ENCODE measurements at regions not wholly inside any gene's neighbourhood (a gene's known extent, or its start where the extent isn't known, plus 50 kb on each side); places are given as distances from the start of the nearest gene placed in this dataset.

DNA sequence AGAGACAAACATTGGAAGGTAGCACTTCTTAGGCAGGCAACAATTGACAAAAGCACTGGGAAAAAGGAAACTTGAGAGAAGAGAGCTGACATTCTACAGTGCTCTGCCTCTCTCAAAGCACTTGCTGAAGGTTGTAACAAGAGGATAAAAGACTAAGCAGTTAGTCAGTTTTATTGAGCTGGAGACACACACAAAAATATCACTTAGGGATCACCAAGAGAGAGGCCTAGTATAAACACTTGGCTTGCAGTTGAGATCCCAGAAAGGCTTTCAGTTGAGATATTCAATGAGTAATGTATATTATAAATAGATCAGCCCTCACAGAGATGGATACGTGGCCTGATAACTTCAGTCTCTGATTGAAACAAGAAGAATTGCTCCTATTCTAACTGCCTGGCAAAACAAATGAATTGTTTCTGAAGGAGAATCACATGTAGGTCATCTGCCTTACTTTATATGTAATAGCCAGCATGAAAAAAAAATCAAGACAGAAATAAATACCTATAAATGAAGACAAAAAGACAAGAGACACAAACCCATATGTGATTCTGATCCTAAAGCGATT, 747.2 kb upstream of the MAN1A1 start:
- intact Hi-C loops (cut with DNase I) = no loop called here

DNA sequence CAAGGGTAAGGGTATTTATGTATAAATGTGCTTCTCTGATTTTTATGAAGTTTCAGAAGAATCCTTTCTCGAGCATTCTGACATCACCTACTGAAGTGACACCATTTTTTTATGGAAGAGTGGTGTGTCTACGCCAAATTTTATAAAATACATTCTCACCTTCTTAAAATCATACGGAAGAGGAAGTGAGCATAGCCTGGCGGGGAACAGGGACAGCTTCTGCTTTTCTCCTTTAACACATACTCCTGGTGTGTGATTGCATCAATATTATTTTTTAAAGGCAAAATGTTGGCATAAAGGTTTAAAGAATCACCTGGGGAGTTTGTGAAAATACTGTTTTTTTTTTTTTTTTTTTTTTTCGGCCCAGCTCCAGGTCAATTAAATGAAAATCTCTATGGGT, 733.6 kb upstream of the MAN1A1 start:
- no peak for DNase-seq (ENCODE audit: low spot score)
- intact Hi-C loops (cut with DNase I) = no loop called here

More for the DNA sequence above, 747.2 kb upstream of the MAN1A1 start:
- DNase-seq (ENCODE audit: low spot score) = no peak

DNA sequence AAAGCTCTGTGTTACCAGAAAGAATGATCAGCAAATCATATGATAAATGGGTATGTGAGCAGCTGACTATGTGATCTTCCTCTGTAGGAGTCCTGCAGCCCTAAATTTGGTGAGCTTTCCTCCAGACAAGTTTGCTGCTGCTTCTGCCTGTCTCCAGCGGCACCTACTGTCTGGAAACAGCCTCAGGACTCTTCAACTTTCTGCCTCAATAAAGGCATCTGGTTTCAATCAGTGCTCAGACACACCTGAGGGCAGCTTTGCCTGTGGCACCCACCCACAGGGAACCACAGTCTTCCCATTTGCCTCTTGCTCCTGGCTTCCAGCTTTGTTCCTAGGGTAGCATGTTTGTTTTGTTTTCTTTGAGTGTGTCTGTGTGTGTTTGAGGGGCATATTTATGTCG, 727.9 kb upstream of the MAN1A1 start:
- intact Hi-C loops (cut with DNase I) = no loop called here
- DNase-seq (ENCODE audit: low spot score) = no peak

DNA sequence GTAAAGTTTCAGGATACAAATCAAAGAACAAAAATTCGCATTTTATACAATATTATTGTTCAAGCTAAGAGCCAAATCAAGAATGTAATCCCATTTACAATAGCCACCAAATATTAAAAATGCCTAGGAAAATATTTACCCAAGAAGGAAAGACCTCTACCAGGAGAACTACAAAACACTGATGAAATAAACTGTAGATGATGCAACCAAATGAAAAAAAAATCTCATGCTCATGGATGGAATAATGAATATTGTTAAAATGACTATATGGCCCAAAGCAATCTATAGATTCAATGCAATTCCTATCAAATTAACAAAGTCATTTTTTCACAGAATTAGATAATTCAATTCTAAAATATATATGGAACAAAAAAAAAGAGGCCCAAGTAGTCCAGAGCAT, 708.8 kb upstream of the MAN1A1 start:
- intact Hi-C loops (cut with DNase I) = no loop called here
- DNase-seq (ENCODE audit: low spot score) = no peak

DNA sequence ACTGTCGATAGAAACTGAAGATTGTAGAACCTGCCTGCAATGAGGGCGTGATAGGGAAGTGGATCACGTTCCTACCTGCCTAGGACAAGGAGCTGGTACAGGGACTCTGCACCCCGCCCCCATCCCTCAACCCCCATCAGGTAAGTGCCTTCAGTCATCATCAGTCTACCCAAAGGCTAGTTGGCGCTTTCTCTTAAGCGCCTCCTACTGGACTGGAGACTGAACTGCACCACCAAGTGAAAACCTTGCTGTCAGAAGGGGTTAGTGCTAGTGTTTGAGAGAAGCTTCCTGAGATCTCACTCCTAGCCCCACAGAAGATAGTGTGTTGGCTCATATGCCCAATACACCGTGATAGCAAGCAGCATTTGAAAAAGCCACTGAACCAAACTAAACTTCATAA, 706.5 kb upstream of the MAN1A1 start:
- intact Hi-C loops (cut with DNase I) = no loop called here

DNA sequence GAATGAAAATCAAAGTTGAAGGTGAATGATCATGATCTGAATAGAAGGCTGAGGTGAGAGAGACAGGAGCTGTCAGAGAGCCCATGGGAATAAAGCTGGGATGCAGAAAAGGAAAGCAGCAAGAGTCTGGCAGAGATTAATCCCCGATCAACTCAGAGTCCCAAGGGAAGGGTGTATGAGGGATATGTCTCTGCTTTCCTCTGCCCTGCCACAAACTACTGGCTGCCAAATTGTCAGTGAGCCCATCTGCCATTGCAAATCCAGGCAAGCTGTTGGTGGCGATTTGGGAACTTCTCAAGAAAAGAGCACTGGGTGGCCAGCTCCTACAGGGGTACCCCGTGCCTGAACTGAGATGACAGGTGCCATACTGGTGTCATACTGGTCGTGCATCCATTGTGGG, 705.5 kb upstream of the MAN1A1 start:
- DNase-seq (ENCODE audit: low spot score) = no peak
- intact Hi-C loops (cut with DNase I) = no loop called here

More for the DNA sequence above, 706.5 kb upstream of the MAN1A1 start:
- no peak for DNase-seq (ENCODE audit: low spot score)

DNA sequence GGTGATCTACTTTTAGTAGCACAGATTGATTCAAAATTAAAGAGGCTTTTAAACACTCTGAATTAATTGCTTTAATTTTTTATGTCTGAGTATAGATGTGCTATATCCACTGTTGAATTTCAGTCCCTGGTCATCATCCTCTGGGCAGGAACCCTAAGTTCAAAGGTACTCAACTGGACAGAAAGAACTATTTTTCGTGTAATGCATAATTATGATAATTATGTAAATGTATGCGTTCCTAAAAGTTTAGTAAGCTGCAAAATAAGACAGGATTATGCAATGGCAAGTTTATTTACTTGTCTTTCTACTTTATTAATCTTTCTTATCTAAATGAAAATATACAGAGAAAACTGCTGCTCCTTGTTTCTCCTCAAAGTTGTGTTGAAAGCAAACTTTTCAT, 690.1 kb upstream of the MAN1A1 start:
- intact Hi-C loops (cut with DNase I) = no loop called here
- DNase-seq (ENCODE audit: low spot score) = no peak

DNA sequence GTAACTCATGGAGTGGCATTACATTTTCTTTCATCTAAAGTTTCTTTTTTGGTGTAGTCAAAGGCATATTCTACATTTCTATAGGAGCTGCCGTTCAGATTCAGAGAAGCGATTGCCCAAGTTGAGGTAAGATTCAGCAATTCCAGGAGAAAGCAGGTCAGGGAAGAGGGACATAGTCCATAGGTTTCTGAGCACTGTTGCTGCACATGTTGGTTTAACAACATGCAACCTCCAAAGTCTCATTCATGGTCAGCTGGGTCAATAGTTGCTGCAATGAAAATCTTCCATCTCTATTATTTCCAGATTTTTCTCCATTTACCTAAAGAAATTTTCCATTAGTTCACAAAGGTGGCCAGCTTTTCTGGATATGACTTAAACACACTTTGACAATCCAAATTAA, 682.3 kb upstream of the MAN1A1 start:
- intact Hi-C loops (cut with DNase I) = no loop called here

DNA sequence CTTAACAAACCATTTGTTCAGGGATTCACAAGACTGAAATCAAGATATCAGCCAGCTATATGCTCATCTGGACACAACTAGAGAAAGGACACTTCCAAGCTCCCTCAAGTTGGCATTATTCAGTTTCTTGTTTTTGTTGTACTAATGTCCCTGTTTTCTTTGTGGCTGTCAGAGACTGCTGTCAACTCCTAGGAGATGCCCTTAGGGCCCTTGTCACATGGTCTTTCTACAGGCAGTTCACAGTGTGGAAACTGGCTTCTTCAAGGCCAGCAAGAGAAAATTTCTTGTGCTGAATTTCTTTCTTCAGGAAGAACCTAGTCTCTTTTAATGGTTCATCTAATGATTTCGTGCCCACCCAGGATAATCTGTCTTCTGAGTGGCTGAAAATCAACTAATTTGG, 677.2 kb upstream of the MAN1A1 start:
- no peak for DNase-seq (ENCODE audit: low spot score)
- intact Hi-C loops (cut with DNase I) = no loop called here

More for the DNA sequence above, 682.3 kb upstream of the MAN1A1 start:
- DNase-seq (ENCODE audit: low spot score) = no peak

DNA sequence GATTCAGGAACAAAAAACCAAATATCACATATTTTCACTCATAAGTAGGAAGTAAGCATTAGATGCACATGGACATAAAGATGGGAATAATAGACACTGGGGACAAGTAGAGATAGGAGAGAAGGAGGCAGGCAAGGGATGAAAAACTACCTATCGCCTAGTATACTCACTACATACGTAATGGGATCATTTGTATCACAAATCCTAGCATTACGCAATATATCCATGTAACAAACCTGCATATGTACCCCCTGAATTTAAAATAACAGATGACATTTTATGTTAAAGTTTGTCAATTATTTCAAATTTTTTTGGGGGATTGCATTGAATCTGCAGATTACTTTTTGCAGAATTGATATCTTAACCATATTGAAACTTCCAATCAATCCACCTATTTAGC, 660.5 kb upstream of the MAN1A1 start:
- no peak for DNase-seq (ENCODE audit: low spot score)
- intact Hi-C loops (cut with DNase I) = no loop called here

DNA sequence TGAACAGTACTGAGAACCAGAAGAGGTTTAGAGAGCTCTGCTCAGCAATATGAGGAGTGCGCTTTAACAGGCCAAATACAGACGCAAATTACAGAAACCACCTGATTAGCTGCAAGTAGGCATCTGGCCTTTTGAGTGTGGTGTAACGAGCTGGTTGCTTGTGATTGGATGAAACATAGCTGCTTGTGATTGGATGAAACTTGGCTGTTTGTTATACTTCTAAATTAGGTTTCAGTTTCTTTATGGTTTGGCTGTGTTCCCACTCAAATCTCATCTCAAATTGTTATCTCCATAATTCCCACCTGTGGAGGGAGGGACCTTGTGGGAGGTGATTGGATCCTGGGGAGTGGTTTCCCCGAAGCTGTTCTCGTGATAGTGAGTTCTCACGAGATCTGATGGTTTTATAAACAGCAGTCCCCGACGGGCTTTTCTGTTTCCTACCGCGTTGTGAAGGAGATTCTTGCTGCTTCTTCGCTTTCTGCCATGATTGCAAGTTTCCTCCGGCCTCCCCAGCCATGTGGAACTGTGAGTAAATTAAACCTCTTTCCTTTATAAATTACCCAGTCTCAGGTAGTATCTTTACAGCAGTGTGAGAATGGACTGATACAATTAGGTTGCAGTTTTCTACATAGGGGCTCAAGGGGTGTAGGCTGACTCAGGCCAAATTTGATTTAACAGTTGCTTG, 655.9 kb upstream of the MAN1A1 start:
- intact Hi-C loops (cut with DNase I) = no loop called here
- peak; percentile 40 for DNase-seq (ENCODE audit: low spot score)

DNA sequence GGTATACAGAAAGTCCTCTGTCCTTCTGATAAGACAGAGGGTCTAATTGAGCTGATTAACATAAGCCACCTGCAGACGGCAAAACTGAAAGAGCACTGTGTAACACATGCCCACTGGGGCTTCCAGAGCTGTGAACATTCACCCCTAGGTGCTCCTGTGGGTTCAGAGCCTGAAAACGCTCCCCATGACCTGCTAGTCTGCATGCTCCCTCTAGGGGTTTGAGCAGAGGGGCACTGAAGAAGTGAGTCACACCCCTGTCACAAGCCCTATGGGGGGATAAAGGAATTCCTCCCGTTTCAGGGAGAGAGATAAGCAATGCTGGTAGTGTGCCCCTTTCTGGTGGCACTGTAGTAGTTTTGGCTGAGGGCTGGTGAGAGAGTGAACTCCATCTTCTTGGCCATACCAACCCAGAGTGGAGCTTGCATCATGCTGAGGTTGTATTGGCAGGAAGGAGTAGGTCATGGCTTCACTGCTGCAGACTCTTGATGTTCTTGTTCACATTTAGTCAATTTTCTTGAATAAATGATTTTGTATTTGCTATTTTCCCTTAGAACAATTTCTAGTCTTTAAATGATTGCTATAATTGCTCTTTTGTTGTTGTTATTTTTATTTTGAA, 637.5 kb upstream of the MAN1A1 start:
- intact Hi-C loops (cut with DNase I) = no loop called here
- DNase-seq (ENCODE audit: low spot score) = no peak

DNA sequence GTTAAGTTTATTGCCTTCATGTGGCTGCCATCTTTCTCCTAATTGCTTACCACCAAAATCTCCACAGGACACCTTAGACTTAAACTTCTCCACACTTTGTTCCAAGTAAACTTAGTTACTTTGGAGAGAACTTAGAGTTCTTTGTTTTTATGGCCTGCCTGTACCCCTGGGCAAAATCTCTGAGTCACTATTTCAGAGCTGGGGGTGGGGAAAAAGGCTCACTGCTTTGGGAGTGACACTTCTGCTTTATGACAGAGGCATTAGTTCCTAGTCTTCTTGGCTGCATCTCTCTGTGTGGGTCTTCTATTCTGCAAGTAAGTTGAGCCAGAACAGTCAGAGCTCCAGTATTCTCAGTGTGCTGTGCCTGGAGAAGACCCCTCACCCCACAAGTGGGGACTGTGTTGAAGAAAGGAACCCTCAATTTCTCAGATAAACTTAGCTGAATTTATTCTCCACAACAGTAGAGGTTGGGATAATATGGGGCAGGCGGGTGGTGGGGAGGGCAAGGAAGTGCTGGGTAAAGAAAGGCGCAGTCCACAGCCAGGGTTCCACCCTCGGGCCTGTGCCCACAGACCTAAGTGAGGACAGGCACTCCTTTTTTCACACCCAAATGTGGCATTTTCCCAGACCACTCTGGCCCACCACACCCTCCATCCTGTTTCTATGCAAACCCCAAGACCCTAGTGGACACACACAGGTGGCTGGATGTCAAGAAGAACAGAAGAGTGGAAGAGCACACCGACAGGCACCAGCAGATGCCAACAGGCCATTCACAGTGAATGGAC, 636.6 kb upstream of the MAN1A1 start:
- peak; percentile 35 for DNase-seq (ENCODE audit: low spot score)
- intact Hi-C loops (cut with DNase I) = no loop called here

DNA sequence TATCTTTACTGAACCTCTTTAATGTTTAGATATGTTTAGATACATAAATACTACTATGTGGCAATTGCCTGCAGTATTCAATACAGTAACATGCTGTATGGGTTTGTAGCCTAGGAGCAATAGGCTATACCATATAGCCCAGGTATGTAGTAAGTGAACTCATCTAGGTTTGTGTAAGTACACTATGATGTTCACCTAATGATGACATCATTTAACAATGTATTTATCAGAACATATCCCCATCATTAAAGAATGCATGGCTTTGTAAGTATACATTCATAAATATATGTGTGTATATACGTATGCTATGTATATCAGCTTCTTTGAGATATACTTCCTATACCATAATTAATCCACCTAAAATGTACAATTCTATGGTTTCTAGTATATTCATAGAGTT, 631.2 kb upstream of the MAN1A1 start:
- intact Hi-C loops (cut with DNase I) = no loop called here
- DNase-seq (ENCODE audit: low spot score) = no peak

DNA sequence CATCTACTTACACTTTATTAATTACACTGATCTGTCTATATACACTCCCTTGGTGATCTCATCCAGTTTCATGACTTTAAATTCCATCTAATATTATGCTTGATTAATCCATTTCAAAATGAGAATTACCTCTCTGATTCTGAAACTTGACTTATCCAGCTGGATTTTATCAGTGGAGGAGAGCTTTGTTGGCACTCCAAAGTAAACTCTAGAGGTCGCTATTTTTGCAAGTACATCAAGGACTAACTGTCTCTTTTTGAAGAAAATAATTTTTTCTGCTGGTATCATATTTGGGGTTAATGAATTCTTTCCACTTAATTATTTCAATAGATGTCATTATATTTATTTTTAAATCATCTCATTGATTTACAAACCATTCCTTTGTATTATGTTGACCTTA, 630.3 kb upstream of the MAN1A1 start:
- intact Hi-C loops (cut with DNase I) = no loop called here
- DNase-seq (ENCODE audit: low spot score) = no peak

DNA sequence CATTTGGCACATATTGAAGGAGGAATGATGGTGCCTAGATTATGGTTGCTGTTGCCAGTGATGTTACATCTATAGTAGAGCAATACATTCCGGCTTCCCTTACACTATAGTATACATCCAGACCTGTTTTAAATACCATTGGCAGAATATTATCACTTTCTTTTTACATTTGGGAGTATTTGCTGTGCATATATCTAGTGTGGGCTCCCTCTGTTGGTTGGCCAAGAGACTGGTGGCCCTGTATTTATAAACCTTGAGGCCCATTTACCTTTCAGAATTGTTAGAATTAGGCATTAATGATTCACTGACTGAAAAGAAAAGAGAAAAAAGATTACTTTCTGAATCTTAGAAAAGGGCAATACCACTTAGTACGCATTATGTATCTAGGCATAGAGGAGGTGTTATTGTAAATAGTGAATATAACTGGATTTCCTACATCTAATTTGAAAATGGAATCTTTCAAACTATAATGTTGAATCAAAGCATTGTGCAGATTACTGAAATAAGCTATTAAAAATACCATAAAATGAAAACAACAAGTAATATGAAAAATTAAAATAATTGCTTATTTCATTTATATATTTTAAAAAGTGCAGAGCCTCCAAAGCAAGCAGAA, 628.8 kb upstream of the MAN1A1 start:
- no peak for DNase-seq (ENCODE audit: low spot score)
- intact Hi-C loops (cut with DNase I) = no loop called here

DNA sequence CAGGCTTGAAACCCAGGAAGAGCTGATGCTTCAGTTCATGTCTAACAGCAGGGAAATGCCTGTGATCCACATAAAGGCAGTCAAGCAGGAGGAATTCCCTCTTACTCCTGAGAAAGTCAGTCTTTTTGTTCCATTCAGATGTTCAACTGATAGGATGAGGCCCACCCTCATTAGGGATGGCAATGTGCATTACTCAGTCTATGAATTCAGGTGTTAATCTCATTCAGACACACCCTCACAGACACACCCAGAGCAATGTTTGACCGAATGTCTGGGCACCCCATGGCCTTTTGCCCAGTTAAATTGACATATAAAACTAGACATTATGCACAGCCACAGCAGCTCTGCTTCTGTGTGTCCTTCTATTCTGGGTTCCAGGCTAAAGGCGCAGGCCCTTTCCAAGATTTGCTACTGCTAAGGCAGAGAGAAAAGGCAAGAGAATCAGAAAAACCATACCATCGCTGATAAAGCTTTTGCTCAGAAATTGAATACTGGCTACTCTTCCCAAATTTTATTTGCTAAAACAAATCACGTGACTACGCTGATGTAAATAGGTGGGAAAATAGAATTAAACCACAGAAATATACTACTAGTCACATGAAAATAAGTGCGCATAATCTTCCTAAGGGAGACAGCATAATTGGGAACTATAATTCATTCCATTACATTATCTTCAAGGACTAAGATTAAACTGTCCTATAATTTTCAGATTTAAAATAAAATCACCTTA, 625.0 kb upstream of the MAN1A1 start:
- peak; percentile 35 for DNase-seq (ENCODE audit: low spot score)
- intact Hi-C loops (cut with DNase I) = no loop called here

DNA sequence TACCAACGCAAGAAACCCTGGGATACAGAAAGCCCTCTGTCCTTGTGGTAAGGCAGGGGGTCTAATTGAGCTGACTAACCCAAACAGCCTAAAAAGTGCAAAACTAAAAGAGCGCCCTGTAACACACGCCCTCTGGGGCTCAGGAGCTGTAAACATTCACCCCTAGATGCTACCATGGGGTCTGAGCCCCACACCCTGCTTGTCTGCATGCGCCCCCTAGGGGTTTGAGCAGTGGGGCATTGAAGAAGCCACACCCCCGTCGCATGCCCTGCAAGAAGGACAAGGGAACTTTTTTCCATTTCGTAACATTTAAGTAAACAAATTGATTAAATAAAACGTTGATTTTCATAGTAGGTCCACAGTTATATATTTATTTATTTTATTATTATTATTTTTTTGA, 616.9 kb upstream of the MAN1A1 start:
- no peak for DNase-seq (ENCODE audit: low spot score)
- intact Hi-C loops (cut with DNase I) = no loop called here

DNA sequence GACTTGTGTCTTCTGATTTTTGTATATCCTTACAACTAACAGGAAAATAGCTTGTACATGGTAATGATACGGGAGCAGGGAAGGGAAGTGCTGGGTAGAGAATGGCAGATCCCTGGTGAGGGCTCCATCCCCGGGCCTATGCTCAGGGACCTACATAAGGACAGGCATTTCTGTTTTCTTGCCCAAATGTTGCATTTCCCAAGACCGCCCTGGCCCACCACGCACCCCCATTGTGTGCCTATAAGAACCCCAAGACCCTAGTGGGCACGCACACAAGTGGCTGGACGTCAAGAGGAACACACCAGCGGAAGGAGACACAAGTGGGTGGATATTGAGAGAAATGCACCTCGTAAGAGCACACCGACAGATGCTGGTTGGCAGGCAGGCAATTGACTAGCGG, 616.3 kb upstream of the MAN1A1 start:
- intact Hi-C loops (cut with DNase I) = no loop called here
- DNase-seq (ENCODE audit: low spot score) = peak; percentile 72

Measured in posterior vena cava (tissue), 2 donors.